SJCRH30 (cell line): ENCODE measurements at regions not wholly inside any gene's neighbourhood (a gene's known extent, or its start where the extent isn't known, plus 50 kb on each side); places are given as distances from the start of the nearest gene placed in this dataset.

Experiments used
- DNase-seq, 2 experiments: peaks; one replicate each; pipeline ENCODE4 v3.0.0-alpha.2; 2015 to 2020
- H3K27ac ChIP-seq: fragments of 250-450 bp; sonication (Bioruptor Pico); 2 replicates; pipeline ENCODE4 v1.5.1; 2020; ENCODE audit warnings: mild to moderate bottlenecking, moderate library complexity
- H3K27me3 ChIP-seq: fragments of 250-450 bp; sonication (Bioruptor Pico); 2 replicates; pipeline ENCODE4 v1.5.1; 2020; ENCODE audit warnings: mild to moderate bottlenecking, moderate library complexity
- H3K36me3 ChIP-seq: fragments of 250-450 bp; sonication (Bioruptor Pico); 2 replicates; pipeline ENCODE4 v1.5.1; 2020; ENCODE audit warnings: mild to moderate bottlenecking, moderate library complexity
- H3K4me1 ChIP-seq: fragments of 250-450 bp; sonication (Bioruptor Pico); 2 replicates; pipeline ENCODE4 v1.5.1; 2020; ENCODE audit warnings: mild to moderate bottlenecking, moderate library complexity
- H3K4me3 ChIP-seq: fragments of 250-450 bp; sonication (Bioruptor Pico); 2 replicates; pipeline ENCODE4 v1.5.1; 2020; ENCODE audit warnings: mild to moderate bottlenecking, moderate library complexity
- H3K9me3 ChIP-seq: fragments of 250-450 bp; sonication (Bioruptor Pico); replicated peaks from 2 replicates; pipeline ENCODE4 v1.5.1; 2020; ENCODE audit warnings: mild to moderate bottlenecking, moderate library complexity

- no peak overlapping the region for H3K27ac ChIP-seq
- no peak for DNase-seq
- H3K4me3 ChIP-seq = no peak overlapping the region
- H3K9me3 ChIP-seq = no peaks in the 10 kb centered on the region
- no peaks in the 10 kb centered on the region for H3K36me3 ChIP-seq
- no peaks in the 10 kb centered on the region for H3K4me1 ChIP-seq
- no peaks in the 10 kb centered on the region for H3K27me3 ChIP-seq
Observed at GRCh38 chr17:5677620-5678019, 93.3 kb upstream of the NLRP1 start.

- DNase-seq = no peak
- Histone ChIP-seq H3K9me3 (no peaks in the 10 kb centered on the region), H3K27ac (no peak overlapping the region), H3K4me3 (no peak overlapping the region), H3K27me3 (no peaks in the 10 kb centered on the region), H3K4me1 (no peaks in the 10 kb centered on the region), H3K36me3 (no peaks in the 10 kb centered on the region)
Observed at GRCh38 chr17:5678171-5678570, 93.9 kb upstream of the NLRP1 start.

- Histone ChIP-seq H3K27me3 (no peaks in the 10 kb centered on the region), H3K36me3 (no peaks in the 10 kb centered on the region), H3K4me1 (peaks cover 2% of the 10 kb centered on the region)
Observed at GRCh38 chr17:5680766-5681165, 96.5 kb upstream of the NLRP1 start.

DNA sequence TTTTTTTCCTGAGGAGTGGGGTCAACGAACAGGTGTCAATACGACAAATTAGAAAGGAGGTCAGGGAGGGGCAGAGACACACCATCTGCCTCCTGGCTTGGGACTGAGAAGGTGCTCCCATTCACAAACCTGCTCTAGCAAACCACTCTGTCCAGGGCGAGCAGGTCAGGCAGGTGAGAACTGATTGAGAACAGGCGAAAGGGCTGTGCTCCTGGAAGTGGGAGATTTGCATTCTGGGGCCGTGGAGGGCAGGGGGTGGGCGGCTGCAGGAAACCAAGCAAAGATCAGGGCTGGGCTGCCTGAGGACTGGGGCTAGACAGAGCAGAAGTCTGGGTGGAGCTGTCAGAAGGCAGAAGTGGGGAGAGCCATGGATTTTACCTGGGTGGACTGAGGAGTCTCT lies 98.9 kb upstream of the NLRP1 start:
- no peak for DNase-seq
- no peak overlapping the region for H3K4me3 ChIP-seq
- H3K4me1 ChIP-seq = peaks cover 12% of the 10 kb centered on the region
- no peaks in the 10 kb centered on the region for H3K9me3 ChIP-seq
- no peaks in the 10 kb centered on the region for H3K27me3 ChIP-seq
- no peaks in the 10 kb centered on the region for H3K36me3 ChIP-seq
- no peak overlapping the region for H3K27ac ChIP-seq

More at GRCh38 chr17:5680766-5681165, 96.5 kb upstream of the NLRP1 start:
- Histone ChIP-seq H3K9me3 (no peaks in the 10 kb centered on the region), H3K27ac (no peak overlapping the region), H3K4me3 (no peak overlapping the region)
- DNase-seq = no peak

- Histone ChIP-seq H3K36me3 (no peaks in the 10 kb centered on the region), H3K9me3 (no peaks in the 10 kb centered on the region), H3K4me3 (no peak overlapping the region; the same call in 1 of the 2 replicates), H3K4me1 (peaks cover 12% of the 10 kb centered on the region), H3K27me3 (no peaks in the 10 kb centered on the region), H3K27ac (peak overlapping the region; percentile 63)
- peak; percentile 64 to 67 for DNase-seq
Observed at GRCh38 chr17:5686074-5686635, 101.8 kb upstream of the NLRP1 start.

GRCh38 chr17:5687646-5688045 lies 103.3 kb upstream of the NLRP1 start:
- no peak overlapping the region for H3K4me3 ChIP-seq
- peaks cover 12% of the 10 kb centered on the region for H3K4me1 ChIP-seq
- no peak for DNase-seq
- H3K9me3 ChIP-seq = no peaks in the 10 kb centered on the region
- no peaks in the 10 kb centered on the region for H3K27me3 ChIP-seq
- no peaks in the 10 kb centered on the region for H3K36me3 ChIP-seq
- H3K27ac ChIP-seq = no peak overlapping the region

GRCh38 chr17:5693821-5694220 lies 109.5 kb upstream of the NLRP1 start:
- no peaks in the 10 kb centered on the region for H3K9me3 ChIP-seq
- no peaks in the 10 kb centered on the region for H3K27me3 ChIP-seq

DNA sequence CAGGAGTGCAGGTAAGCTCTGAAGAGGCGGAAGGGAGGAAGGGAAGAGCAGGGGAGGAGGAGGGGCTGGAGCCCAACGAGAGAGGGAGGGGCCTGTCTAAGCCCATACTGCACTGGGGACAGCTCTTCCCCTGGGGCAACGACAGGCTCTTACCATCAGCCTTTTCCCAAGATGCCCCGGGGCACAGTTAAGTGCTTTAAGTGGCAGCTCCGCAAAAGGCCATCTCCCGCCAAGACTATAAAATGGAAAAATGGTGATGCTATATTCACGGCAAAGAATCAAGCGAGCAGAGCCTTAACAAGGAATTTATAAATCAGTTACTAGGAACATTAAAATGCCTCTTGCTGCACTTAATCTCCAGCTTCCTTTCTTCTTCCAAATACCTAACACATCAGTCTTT lies 110.2 kb upstream of the NLRP1 start:
- DNase-seq = peak in 1 of 2 experiments; percentile 33

More at GRCh38 chr17:5693821-5694220, 109.5 kb upstream of the NLRP1 start:
- no peaks in the 10 kb centered on the region for H3K36me3 ChIP-seq
- H3K4me3 ChIP-seq = no peak overlapping the region
- H3K4me1 ChIP-seq = no peaks in the 10 kb centered on the region
- no peak for DNase-seq
- H3K27ac ChIP-seq = no peak overlapping the region

DNA sequence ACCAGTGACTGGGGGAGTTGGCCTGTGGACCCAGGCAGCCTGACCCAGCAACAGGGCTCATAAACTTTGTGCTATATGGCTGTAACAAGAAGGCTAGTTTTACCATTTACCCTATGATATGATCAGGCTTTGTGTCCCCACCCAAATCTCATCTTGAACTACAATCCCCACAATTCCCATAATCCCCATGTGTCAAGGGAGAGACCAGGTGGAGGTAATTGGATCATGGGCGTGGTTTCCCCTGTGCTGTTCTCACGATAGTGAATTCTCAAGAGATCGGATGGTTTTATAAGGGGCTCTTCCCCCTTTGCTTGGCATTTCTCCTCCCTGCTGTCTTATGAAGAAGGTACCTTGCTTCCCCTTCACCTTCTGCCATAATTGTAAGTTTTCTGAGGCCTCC lies 111.2 kb upstream of the NLRP1 start:
- Histone ChIP-seq H3K4me1 (no peaks in the 10 kb centered on the region), H3K36me3 (no peaks in the 10 kb centered on the region), H3K27me3 (no peaks in the 10 kb centered on the region), H3K9me3 (no peaks in the 10 kb centered on the region), H3K27ac (no peak overlapping the region), H3K4me3 (no peak overlapping the region)
- no peak for DNase-seq

More for the DNA sequence above, 110.2 kb upstream of the NLRP1 start:
- H3K4me1 ChIP-seq = no peaks in the 10 kb centered on the region
- no peak overlapping the region for H3K4me3 ChIP-seq
- no peaks in the 10 kb centered on the region for H3K36me3 ChIP-seq
- no peaks in the 10 kb centered on the region for H3K27me3 ChIP-seq
- no peaks in the 10 kb centered on the region for H3K9me3 ChIP-seq
- H3K27ac ChIP-seq = no peak overlapping the region

DNA sequence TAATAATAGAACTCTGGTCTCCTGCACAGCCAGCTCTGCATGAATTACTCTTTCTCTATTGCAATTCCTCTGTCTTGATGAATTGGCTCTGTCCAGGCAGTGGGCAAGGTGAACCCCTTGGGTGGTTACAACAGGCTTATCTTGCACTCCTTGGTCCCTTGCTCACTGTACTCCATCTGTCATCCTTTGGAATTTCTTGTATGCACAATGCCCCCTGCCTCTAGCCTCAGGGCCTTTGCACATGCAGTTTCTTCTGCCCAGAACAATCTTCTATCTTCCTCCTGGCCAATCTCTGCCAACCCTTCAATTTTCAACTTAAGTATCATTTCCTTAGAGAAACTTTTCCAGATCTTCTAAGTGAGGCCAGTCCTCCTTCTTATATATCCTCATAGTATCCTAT lies 114.7 kb upstream of the NLRP1 start:
- H3K4me3 ChIP-seq = no peak overlapping the region
- no peaks in the 10 kb centered on the region for H3K9me3 ChIP-seq
- DNase-seq = no peak
- H3K36me3 ChIP-seq = no peaks in the 10 kb centered on the region
- H3K27ac ChIP-seq = no peak overlapping the region
- no peaks in the 10 kb centered on the region for H3K27me3 ChIP-seq
- H3K4me1 ChIP-seq = no peaks in the 10 kb centered on the region

GRCh38 chr17:5699814-5700213 lies 115.5 kb upstream of the NLRP1 start:
- H3K27ac ChIP-seq = no peak overlapping the region
- H3K27me3 ChIP-seq = no peaks in the 10 kb centered on the region
- H3K9me3 ChIP-seq = no peaks in the 10 kb centered on the region
- no peak for DNase-seq
- H3K4me1 ChIP-seq = no peaks in the 10 kb centered on the region
- H3K36me3 ChIP-seq = no peaks in the 10 kb centered on the region
- H3K4me3 ChIP-seq = no peak overlapping the region

- DNase-seq = no peak
- Histone ChIP-seq H3K27me3 (no peaks in the 10 kb centered on the region), H3K4me3 (no peak overlapping the region), H3K9me3 (no peaks in the 10 kb centered on the region), H3K4me1 (no peaks in the 10 kb centered on the region), H3K27ac (no peak overlapping the region), H3K36me3 (no peaks in the 10 kb centered on the region)
Observed at GRCh38 chr17:5700745-5701144, 116.4 kb upstream of the NLRP1 start.

DNA sequence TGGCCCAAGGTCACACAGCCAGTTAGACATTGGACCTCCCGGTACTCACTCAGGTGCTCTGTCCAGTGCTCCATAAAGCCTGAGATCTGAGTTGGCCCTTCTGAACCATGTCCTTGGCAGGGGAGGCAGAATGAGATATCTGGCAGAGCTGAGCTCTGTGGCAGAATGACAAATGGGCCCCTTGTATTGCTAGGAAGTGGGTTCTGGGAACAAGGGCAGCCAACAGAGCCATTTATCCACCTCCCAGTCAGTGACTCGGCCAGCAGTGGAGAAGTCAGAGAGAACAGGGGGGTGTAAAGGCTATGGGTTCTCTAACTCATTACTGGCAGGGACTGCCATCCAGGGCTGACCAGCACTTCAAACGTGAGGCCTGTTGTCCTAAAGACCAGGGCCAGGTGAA lies 117.1 kb upstream of the NLRP1 start:
- H3K27ac ChIP-seq = no peak overlapping the region
- no peaks in the 10 kb centered on the region for H3K4me1 ChIP-seq
- no peak for DNase-seq
- H3K9me3 ChIP-seq = no peaks in the 10 kb centered on the region
- H3K36me3 ChIP-seq = no peaks in the 10 kb centered on the region
- no peaks in the 10 kb centered on the region for H3K27me3 ChIP-seq
- no peak overlapping the region for H3K4me3 ChIP-seq

DNA sequence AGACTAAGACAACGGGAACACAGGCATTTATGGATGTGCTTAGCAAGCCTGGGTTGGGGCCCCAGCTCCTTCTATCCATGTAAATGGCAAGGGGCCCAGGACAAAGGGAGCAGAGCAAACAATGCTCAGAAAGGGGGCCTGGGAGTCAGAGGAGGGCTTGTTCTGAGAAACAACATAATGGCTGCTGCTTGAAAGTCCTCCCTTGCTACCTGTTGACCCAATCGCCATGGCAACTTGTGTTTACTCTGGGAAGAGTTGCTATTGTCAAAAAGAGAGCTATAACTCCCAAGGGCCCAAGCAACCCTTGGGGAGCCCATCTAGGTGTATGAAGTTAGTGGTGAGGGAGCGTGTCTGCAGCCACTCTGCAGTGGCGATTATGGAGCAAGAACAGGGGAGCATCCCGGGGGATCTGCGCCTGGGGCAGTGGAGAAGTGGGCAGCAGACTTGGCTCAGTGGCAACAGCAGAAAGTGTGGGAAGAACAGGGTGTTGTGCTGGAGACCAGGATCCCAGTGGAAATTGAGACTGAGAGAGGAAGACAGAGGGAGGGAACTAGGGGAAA lies 118.7 kb upstream of the NLRP1 start:
- no peak for DNase-seq
- no peaks in the 10 kb centered on the region for H3K27me3 ChIP-seq
- no peaks in the 10 kb centered on the region for H3K4me1 ChIP-seq
- no peaks in the 10 kb centered on the region for H3K9me3 ChIP-seq
- no peaks in the 10 kb centered on the region for H3K36me3 ChIP-seq
- H3K27ac ChIP-seq = no peak overlapping the region
- H3K4me3 ChIP-seq = no peak overlapping the region

DNA sequence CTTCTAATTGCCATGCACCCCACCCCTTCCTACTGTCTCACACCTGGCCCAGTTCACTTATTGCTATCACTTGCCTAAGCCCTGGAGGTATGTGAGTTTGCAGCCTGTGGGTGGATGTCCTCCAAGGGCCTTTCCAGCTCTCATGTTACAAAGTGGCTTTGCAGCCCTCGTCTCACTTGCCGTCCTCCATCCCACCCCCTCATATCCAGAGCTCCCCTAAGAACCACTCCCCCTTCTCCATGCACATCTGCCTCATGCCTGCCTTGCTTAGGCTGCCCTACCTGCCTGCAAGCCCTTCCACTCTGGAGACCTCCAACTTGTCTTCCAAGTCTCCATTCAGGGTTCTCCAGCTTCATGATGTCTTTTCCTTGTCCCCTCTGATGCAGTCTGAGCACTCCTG lies 119.4 kb upstream of the NLRP1 start:
- DNase-seq = no peak
- Histone ChIP-seq H3K27ac (no peak overlapping the region), H3K9me3 (no peaks in the 10 kb centered on the region), H3K27me3 (no peaks in the 10 kb centered on the region), H3K4me1 (no peaks in the 10 kb centered on the region), H3K4me3 (no peak overlapping the region), H3K36me3 (no peaks in the 10 kb centered on the region)
